Stimulated activated CD8-positive, alpha-beta memory T cell treated with anti-CD3 and anti-CD28 coated beads, Interleukin-15, amount 100 ng/mL, for 4 hours (primary cell): ENCODE measurements at regions not wholly inside any gene's neighbourhood (a gene's known extent, or its start where the extent isn't known, plus 50 kb on each side); places are given as distances from the start of the nearest gene placed in this dataset.

Experiments used
- DNase-seq, 2 donors: peaks; one replicate each; pipeline ENCODE4 v3.0.0-alpha.2; 2020; ENCODE audit warnings: low read depth in 2 of 2

DNA sequence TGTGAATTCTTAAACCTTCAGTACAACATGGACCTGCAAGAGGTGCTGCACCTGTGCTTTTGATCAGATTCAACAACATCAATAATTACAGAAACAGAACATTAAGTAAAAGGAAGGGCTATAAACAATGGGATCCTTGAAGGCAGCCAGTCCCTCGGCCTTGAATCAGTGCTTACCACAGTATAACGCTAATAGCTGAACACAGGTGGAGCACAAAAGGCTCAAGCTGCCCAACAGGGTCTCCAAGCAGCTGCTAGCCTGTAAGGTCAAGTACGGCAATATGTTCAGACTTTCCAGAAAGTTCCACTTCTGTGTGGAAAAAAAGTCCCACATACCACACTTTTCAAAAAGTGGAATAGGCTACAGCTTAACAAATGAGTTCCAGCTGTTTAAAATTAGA, 61.9 kb upstream of the ITGA1 start:
- no peak for DNase-seq

- DNase-seq, result no peak
These were observed 60.7 kb upstream of the ITGA1 start for GRCh38 chr5:52727020-52727419.

- DNase-seq, result no peak
These were observed 60.1 kb upstream of the ITGA1 start for GRCh38 chr5:52727576-52727975.

- no peak for DNase-seq
These were observed 59.5 kb upstream of the ITGA1 start for GRCh38 chr5:52728224-52728623.

- no peak for DNase-seq
These were observed 59.0 kb upstream of the ITGA1 start for GRCh38 chr5:52728686-52729085.

- DNase-seq, result no peak
These were observed 56.3 kb upstream of the ITGA1 start for GRCh38 chr5:52731274-52732027.

DNA sequence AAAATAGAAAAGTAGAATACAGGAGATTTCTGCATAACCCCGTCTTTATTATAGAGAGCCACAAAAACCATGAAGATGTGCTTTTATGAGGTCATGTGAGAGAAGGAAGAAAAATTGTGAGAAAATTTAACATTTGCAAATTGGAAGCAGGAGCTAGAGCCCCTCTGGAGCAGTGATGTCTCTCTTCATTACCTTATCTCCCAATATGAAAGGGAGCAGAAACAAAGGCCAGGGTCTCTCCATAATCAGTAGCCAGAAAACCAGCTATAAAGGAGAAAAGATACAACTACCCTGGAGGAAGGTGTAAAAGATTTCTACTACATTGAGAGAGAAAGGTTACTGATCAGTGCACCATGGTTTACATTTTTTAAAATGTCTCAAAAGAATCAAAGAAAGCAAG, 53.2 kb upstream of the ITGA1 start:
- DNase-seq, result no peak

DNA sequence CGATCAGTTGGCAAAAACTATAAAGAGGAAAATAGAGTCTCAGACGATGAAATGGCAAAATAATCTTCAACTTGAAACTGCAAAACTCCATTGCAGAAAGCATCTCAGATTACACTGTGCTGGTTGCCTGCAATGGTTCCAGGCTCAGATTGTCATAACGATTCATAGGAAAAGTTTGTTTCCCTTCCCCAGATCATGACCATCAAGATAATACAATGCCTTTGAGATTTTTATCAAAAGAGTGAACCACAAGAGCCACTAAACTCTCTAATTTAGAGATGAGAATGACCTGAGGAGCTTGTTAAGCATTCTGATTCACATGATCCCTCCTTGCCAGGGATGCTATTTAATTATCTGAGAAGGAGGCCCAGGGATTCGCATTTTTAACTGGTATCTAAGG, 52.6 kb upstream of the ITGA1 start:
- DNase-seq, result no peak
